IMR-90 (cell line): ENCODE measurements at regions not wholly inside any gene's neighbourhood (a gene's known extent, or its start where the extent isn't known, plus 50 kb on each side); places are given as distances from the start of the nearest gene placed in this dataset.

Source experiments
- ATAC-seq: fragments of 200-7000 bp; cut with Tn5 transposase; 2 replicates; pipeline ENCODE4 v1.9.1; 2020; ENCODE audit warnings: low read depth, mild to moderate bottlenecking, moderate library complexity
- BruUV-seq: library from RNA; stranded (reverse); fragments of 400-500 nt; replicated peaks from 2 replicates; lab custom pipeline; 2021; lab: Mats Ljungman, UMichigan
- CTCF ChIA-PET: fragments of 300-600 bp; formaldehyde crosslinking; extraction: SDS; loops from one replicate; lab custom pipeline; 2021; ENCODE audit warnings: antibody characterized with exemption; lab: Yijun Ruan, JAX
- POLR2A ChIA-PET: fragments of 300-600 bp; sonication (Branson Sonifier 250); formaldehyde crosslinking; loops from one replicate; lab custom pipeline; 2022; ENCODE audit warnings: antibody characterized with exemption; ENCODE audit not compliant: unreplicated experiment; lab: Charles Lee
- DNase-seq: peaks from one replicate; pipeline ENCODE4 v3.0.0; 2013
- H2AFZ ChIP-seq: replicated peaks from 2 replicates; pipeline ENCODE3; 2013; ENCODE audit warnings: low read length, mild to moderate bottlenecking; ENCODE audit not compliant: poor library complexity
- H2AK5ac ChIP-seq: 2 replicates; pipeline ENCODE4 v1.6.1; 2013; ENCODE audit warnings: low read depth, low read length, inconsistent platforms
- H2AK9ac ChIP-seq: replicated peaks from 2 replicates; pipeline ENCODE3; 2013; ENCODE audit warnings: mild to moderate bottlenecking, low read depth, low read length, moderate library complexity; ENCODE audit not compliant: poor library complexity
- H2BK120ac ChIP-seq: 2 replicates; pipeline ENCODE4 v1.6.1; 2013; ENCODE audit warnings: low read depth, low read length, inconsistent platforms
- H2BK15ac ChIP-seq: 3 replicates; pipeline ENCODE4 v1.6.1; 2013; ENCODE audit warnings: low read depth, low read length, inconsistent platforms
- H2BK20ac ChIP-seq: 2 replicates; pipeline ENCODE4 v1.6.1; 2013; ENCODE audit warnings: low read depth, mild to moderate bottlenecking, inconsistent platforms, low read length, moderate library complexity
- H2BK5ac ChIP-seq: 2 replicates; pipeline ENCODE4 v1.6.1; 2013; ENCODE audit warnings: mild to moderate bottlenecking, low read depth, low read length, inconsistent platforms; ENCODE audit not compliant: poor library complexity, severe bottlenecking
- H3K14ac ChIP-seq: replicated peaks from 2 replicates; pipeline ENCODE4 v1.6.1; 2013; ENCODE audit warnings: low read depth, low read length, inconsistent platforms
- H3K18ac ChIP-seq: 2 replicates; pipeline ENCODE4 v1.6.1; 2013; ENCODE audit warnings: low read depth, low read length, control low read depth
- H3K23ac ChIP-seq: 2 replicates; pipeline ENCODE4 v1.6.1; 2013; ENCODE audit warnings: low read depth, low read length, inconsistent platforms
- H3K27ac ChIP-seq: 2 replicates; pipeline ENCODE4 v1.5.1; 2013; ENCODE audit warnings: mild to moderate bottlenecking, control low read depth, low read length; ENCODE audit not compliant: insufficient read depth
- H3K27me3 ChIP-seq: 2 replicates; pipeline ENCODE4 v1.6.1; 2013; ENCODE audit warnings: low read length; ENCODE audit not compliant: control insufficient read depth, insufficient read depth
- H3K36me3 ChIP-seq: 2 replicates; pipeline ENCODE4 v1.6.1; 2013; ENCODE audit warnings: low read length, mixed read lengths; ENCODE audit not compliant: control insufficient read depth, insufficient read depth
- H3K4ac ChIP-seq: 2 replicates; pipeline ENCODE4 v1.6.1; 2013; ENCODE audit warnings: low read depth, low read length, inconsistent platforms
- H3K4me1 ChIP-seq: 2 replicates; pipeline ENCODE4 v1.6.1; 2013; ENCODE audit warnings: low read length, mixed read lengths; ENCODE audit not compliant: control insufficient read depth, insufficient read depth
- H3K4me2 ChIP-seq: 2 replicates; pipeline ENCODE4 v1.6.1; 2013; ENCODE audit warnings: low read depth, mild to moderate bottlenecking, control low read depth, low read length, moderate library complexity
- H3K4me3 ChIP-seq: 2 replicates; pipeline ENCODE4 v1.5.1; 2013; ENCODE audit warnings: low read depth, mild to moderate bottlenecking, control low read depth, low read length, moderate library complexity; ENCODE audit not compliant: insufficient read depth
- H3K56ac ChIP-seq: 2 replicates; pipeline ENCODE4 v1.6.1; 2013; ENCODE audit warnings: low read length, inconsistent platforms; ENCODE audit not compliant: insufficient read depth; ENCODE audit errors: extremely low read depth
- H3K79me1 ChIP-seq, 2 experiments: 2 replicates each; pipeline ENCODE4 v1.6.1; 2013; ENCODE audit warnings: low read length in 2 of 2, inconsistent platforms in 1 of 2, low read depth in 1 of 2
- H3K9ac ChIP-seq: 2 replicates; pipeline ENCODE4 v1.6.1; 2013; ENCODE audit warnings: low read depth, low read length, control low read depth
- H3K9me1 ChIP-seq: 2 replicates; pipeline ENCODE4 v1.6.1; 2013; ENCODE audit warnings: low read length, inconsistent platforms; ENCODE audit not compliant: insufficient read depth
- H3K9me3 ChIP-seq: 2 replicates; pipeline ENCODE4 v1.6.1; 2013; ENCODE audit warnings: low read length; ENCODE audit not compliant: control insufficient read depth, insufficient read depth
- H4K20me1 ChIP-seq: 2 replicates; pipeline ENCODE4 v1.6.1; 2013; ENCODE audit warnings: low read length, inconsistent platforms; ENCODE audit not compliant: insufficient read depth
- H4K5ac ChIP-seq: 2 replicates; pipeline ENCODE4 v1.6.1; 2013; ENCODE audit warnings: mild to moderate bottlenecking, low read depth, low read length, control low read depth
- H4K8ac ChIP-seq, 2 experiments: 2 replicates each; pipeline ENCODE4 v1.6.1; 2013; ENCODE audit warnings: low read depth in 2 of 2, low read length in 2 of 2, control low read depth in 1 of 2, inconsistent platforms in 1 of 2
- H4K91ac ChIP-seq: 2 replicates; pipeline ENCODE4 v1.6.1; 2013; ENCODE audit warnings: low read depth, low read length, inconsistent platforms; ENCODE audit not compliant: insufficient read depth
- BHLHE40 ChIP-seq: fragments of 150-350 bp; IDR thresholded peaks from 2 replicates; pipeline ENCODE4 v1.6.1; 2016; ENCODE audit warnings: mild to moderate bottlenecking, low read depth, low read length
- CEBPB ChIP-seq: IDR thresholded peaks from 2 replicates; pipeline ENCODE4 v1.6.1; 2012; ENCODE audit warnings: low read depth, low read length, improper control_type of control experiment
- CHD1 ChIP-seq: IDR thresholded peaks from 2 replicates; pipeline ENCODE4 v1.6.1; 2012; ENCODE audit warnings: low read depth, low read length, improper control_type of control experiment
- FOS ChIP-seq: fragments of 150-350 bp; IDR thresholded peaks from 2 replicates; pipeline ENCODE4 v1.6.1; 2016; ENCODE audit warnings: low read depth, low read length
- MAFK ChIP-seq: IDR thresholded peaks from 2 replicates; pipeline ENCODE4 v1.6.1; 2012; ENCODE audit warnings: low read depth, low read length, improper control_type of control experiment
- MAZ ChIP-seq: IDR thresholded peaks from 2 replicates; pipeline ENCODE4 v1.6.1; 2012; ENCODE audit warnings: low read depth, mild to moderate bottlenecking, low read length, improper control_type of control experiment, moderate library complexity, borderline replicate concordance
- MXI1 ChIP-seq: IDR thresholded peaks from 2 replicates; pipeline ENCODE4 v1.6.1; 2012; ENCODE audit warnings: low read depth, mild to moderate bottlenecking, low read length, moderate library complexity, borderline replicate concordance
- NFE2L2 ChIP-seq: fragments of 150-350 bp; IDR thresholded peaks from 2 replicates; pipeline ENCODE4 v1.6.1; 2016; ENCODE audit warnings: low read depth, mild to moderate bottlenecking, low read length
- POLR2A ChIP-seq: IDR thresholded peaks from 2 replicates; pipeline ENCODE4 v1.6.1; 2012; ENCODE audit warnings: mild to moderate bottlenecking, low read depth, low read length
- RAD21 ChIP-seq: IDR thresholded peaks from 2 replicates; pipeline ENCODE4 v1.6.1; 2012; ENCODE audit warnings: low read length, improper control_type of control experiment
- RCOR1 ChIP-seq: IDR thresholded peaks from 2 replicates; pipeline ENCODE4 v1.6.1; 2012; ENCODE audit warnings: mild to moderate bottlenecking, low read length, improper control_type of control experiment; ENCODE audit not compliant: insufficient replicate concordance
- RFX5 ChIP-seq: IDR thresholded peaks from 2 replicates; pipeline ENCODE4 v1.8.0; 2012; ENCODE audit warnings: low read depth, mild to moderate bottlenecking, low read length, moderate library complexity
- SMC3 ChIP-seq: fragments of 150-350 bp; IDR thresholded peaks from 2 replicates; pipeline ENCODE4 v1.6.1; 2016; ENCODE audit warnings: low read depth, mild to moderate bottlenecking, antibody characterized with exemption, low read length, moderate library complexity
- WGBS, 2 experiments: methylation state at CpG; one replicate each; pipeline versions ENCODE4 v1.1.5 to v1.1.7; 2013; ENCODE audit warnings: missing lambda C conversion rate in 2 of 2; ENCODE audit not compliant: insufficient read length in 1 of 2; ENCODE audit errors: extremely low coverage in 2 of 2; 5-methylcytosine and 5-hydroxymethylcytosine counted together
- dilution Hi-C: fragments of 300-500 bp; cut with HindIII; formaldehyde crosslinking; loops from one replicate; pipeline ENCODE4 v1.14.3; 2018; ENCODE audit warnings: low sequenced_read_pairs; ENCODE audit not compliant: unreplicated experiment
- in situ Hi-C: fragments of 300-500 bp; cut with MboI; formaldehyde crosslinking; loops from 3 replicates; pipeline ENCODE4 v1.14.3; 2019; ENCODE audit warnings: low sequenced_read_pairs, inconsistent platforms, mixed read lengths
- intact Hi-C: fragments of 100-400 bp; cut with micrococcal nuclease; formaldehyde crosslinking; loops from 2 replicates; pipeline ENCODE4 v1.10.0; 2022
- TF ChIP-seq, protein P1 (sequence below): conservative IDR thresholded peaks from 2 replicates; pipeline ENCODE4 v1.5.1; 2012; ENCODE audit warnings: mild to moderate bottlenecking, low read depth, low read length, improper control_type of control experiment
- TF ChIP-seq, protein P2 (sequence below): fragments of 150-350 bp; IDR thresholded peaks from 2 replicates; pipeline ENCODE4 v1.6.1; 2016; ENCODE audit warnings: low read depth, mild to moderate bottlenecking, low read length, moderate library complexity, borderline replicate concordance
- TF ChIP-seq, protein P3 (sequence below): fragments of 150-350 bp; IDR thresholded peaks from 2 replicates; pipeline ENCODE4 v1.6.1; 2017; ENCODE audit warnings: mild to moderate bottlenecking, antibody characterized with exemption, low read length, low read depth

DNA sequence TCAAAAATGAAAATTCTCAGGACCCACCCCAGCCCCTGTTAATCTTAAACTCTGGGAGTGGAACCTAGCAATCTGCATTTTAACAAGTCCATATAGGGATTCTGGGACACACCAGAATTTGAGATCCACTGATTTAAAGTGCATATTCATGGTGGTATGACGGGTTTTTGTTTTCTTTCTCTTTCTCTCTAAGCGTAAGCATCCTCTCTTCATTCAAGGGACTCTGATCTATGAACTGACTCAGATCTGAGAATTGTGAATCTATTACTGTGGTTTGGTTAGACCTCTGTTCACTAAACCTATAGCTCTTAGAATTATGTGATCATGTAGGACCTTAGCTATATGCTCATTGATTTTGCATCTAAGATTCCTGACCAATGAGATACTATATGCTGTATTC is 565.2 kb downstream of the CCDC171 start:
- no peaks in the 10 kb centered on the region for H3K9me3 ChIP-seq
- no TSS peak for BruUV-seq
- no peak overlapping the region for H3K9ac ChIP-seq
- peaks cover 9% of the 10 kb centered on the region for H3K9me1 ChIP-seq
- H3K14ac ChIP-seq: no peak overlapping the region
- no peak overlapping the region for H3K4me3 ChIP-seq
- H3K56ac ChIP-seq: no peak overlapping the region
- no peaks in the 10 kb centered on the region for H4K20me1 ChIP-seq
- H4K91ac ChIP-seq: no peak overlapping the region
- in situ Hi-C loops (no loop called here), intact Hi-C loops (no loop called here), dilution Hi-C loops (no loop called here)
- peak overlapping the region; percentile 61; the same call in 1 of the 2 replicates for H2BK20ac ChIP-seq
- peak overlapping the region; percentile 57; the same call in 1 of the 2 replicates for H2BK120ac ChIP-seq
- TF ChIP-seq RAD21 (no peak), CEBPB (no peak), MAZ (no peak), CHD1 (no peak), NFE2L2 (no peak), FOS (no peak), SMC3 (no peak), MAFK (no peak), RFX5 (no peak), POLR2A (no peak), RCOR1 (no peak), MXI1 (no peak), BHLHE40 (no peak)
- TF ChIP-seq, protein P1, sequence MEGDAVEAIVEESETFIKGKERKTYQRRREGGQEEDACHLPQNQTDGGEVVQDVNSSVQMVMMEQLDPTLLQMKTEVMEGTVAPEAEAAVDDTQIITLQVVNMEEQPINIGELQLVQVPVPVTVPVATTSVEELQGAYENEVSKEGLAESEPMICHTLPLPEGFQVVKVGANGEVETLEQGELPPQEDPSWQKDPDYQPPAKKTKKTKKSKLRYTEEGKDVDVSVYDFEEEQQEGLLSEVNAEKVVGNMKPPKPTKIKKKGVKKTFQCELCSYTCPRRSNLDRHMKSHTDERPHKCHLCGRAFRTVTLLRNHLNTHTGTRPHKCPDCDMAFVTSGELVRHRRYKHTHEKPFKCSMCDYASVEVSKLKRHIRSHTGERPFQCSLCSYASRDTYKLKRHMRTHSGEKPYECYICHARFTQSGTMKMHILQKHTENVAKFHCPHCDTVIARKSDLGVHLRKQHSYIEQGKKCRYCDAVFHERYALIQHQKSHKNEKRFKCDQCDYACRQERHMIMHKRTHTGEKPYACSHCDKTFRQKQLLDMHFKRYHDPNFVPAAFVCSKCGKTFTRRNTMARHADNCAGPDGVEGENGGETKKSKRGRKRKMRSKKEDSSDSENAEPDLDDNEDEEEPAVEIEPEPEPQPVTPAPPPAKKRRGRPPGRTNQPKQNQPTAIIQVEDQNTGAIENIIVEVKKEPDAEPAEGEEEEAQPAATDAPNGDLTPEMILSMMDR: no peak
- TF ChIP-seq, protein P2, sequence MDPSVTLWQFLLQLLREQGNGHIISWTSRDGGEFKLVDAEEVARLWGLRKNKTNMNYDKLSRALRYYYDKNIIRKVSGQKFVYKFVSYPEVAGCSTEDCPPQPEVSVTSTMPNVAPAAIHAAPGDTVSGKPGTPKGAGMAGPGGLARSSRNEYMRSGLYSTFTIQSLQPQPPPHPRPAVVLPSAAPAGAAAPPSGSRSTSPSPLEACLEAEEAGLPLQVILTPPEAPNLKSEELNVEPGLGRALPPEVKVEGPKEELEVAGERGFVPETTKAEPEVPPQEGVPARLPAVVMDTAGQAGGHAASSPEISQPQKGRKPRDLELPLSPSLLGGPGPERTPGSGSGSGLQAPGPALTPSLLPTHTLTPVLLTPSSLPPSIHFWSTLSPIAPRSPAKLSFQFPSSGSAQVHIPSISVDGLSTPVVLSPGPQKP: no peak
- TF ChIP-seq, protein P3, sequence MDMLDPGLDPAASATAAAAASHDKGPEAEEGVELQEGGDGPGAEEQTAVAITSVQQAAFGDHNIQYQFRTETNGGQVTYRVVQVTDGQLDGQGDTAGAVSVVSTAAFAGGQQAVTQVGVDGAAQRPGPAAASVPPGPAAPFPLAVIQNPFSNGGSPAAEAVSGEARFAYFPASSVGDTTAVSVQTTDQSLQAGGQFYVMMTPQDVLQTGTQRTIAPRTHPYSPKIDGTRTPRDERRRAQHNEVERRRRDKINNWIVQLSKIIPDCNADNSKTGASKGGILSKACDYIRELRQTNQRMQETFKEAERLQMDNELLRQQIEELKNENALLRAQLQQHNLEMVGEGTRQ: no peak
- H3K4ac ChIP-seq: no peak overlapping the region; the same call in 1 of the 2 replicates
- WGBS, 2 experiments: no CpG with 5 or more reads among the region's 2 CpGs
- CTCF ChIA-PET: no interaction called here
- no peak overlapping the region for H2BK5ac ChIP-seq
- no peak overlapping the region for H4K8ac ChIP-seq
- POLR2A ChIA-PET: no interaction called here
- ATAC-seq (no peak), DNase-seq (no peak)
- no peak overlapping the region for H2AK9ac ChIP-seq
- no peak overlapping the region for H4K5ac ChIP-seq
- H3K79me1 ChIP-seq: no peaks in the 10 kb centered on the region
- no peaks in the 10 kb centered on the region for H3K27me3 ChIP-seq
- no peak overlapping the region for H3K4me2 ChIP-seq
- H3K36me3 ChIP-seq: no peaks in the 10 kb centered on the region
- no peak overlapping the region for H2AK5ac ChIP-seq
- no peak overlapping the region for H3K27ac ChIP-seq
- H3K18ac ChIP-seq: no peak overlapping the region
- H2BK15ac ChIP-seq: 0 out of 3 replicates have a peak overlapping the region, but pooled peaks have one; percentile 9
- H3K23ac ChIP-seq: no peak overlapping the region
- H2AFZ ChIP-seq: no peak overlapping the region
- peaks cover 11% of the 10 kb centered on the region for H3K4me1 ChIP-seq
